BLaER1 (cell line): ENCODE measurements at regions not wholly inside any gene's neighbourhood (a gene's known extent, or its start where the extent isn't known, plus 50 kb on each side); places are given as distances from the start of the nearest gene placed in this dataset.

ENCODE experiments used
- H3K27ac ChIP-seq: shearing (Covaris generic); formaldehyde crosslinking; 2 replicates; pipeline ENCODE4 v1.8.1; 2022
- H3K27me3 ChIP-seq: shearing (Covaris generic); formaldehyde crosslinking; 2 replicates; pipeline ENCODE4 v1.8.1; 2022
- H3K36me3 ChIP-seq: shearing (Covaris generic); formaldehyde crosslinking; 2 replicates; pipeline ENCODE4 v1.8.1; 2022
- H3K4me1 ChIP-seq: shearing (Covaris generic); formaldehyde crosslinking; 2 replicates; pipeline ENCODE4 v1.8.1; 2022
- H3K4me2 ChIP-seq: shearing (Covaris generic); formaldehyde crosslinking; 2 replicates; pipeline ENCODE4 v1.8.1; 2022
- H3K4me3 ChIP-seq: shearing (Covaris generic); formaldehyde crosslinking; 2 replicates; pipeline ENCODE4 v1.8.1; 2022
- H3K9ac ChIP-seq: shearing (Covaris generic); formaldehyde crosslinking; 2 replicates; pipeline ENCODE4 v1.8.1; 2022
- H3K9me3 ChIP-seq: shearing (Covaris generic); formaldehyde crosslinking; 2 replicates; pipeline ENCODE4 v1.8.1; 2022
- H4K20me1 ChIP-seq: shearing (Covaris generic); formaldehyde crosslinking; 2 replicates; pipeline ENCODE4 v1.8.1; 2022
- Cebpa-rat ChIP-seq: shearing (Covaris generic); IDR thresholded peaks from 2 replicates; pipeline ENCODE4 v1.8.1; 2022

- no peaks in the 10 kb centered on the region for H3K4me1 ChIP-seq
- H3K9me3 ChIP-seq, result no peaks in the 10 kb centered on the region
- H4K20me1 ChIP-seq, result no peaks in the 10 kb centered on the region
- H3K4me2 ChIP-seq, result no peak overlapping the region
- no peak overlapping the region for H3K9ac ChIP-seq
- no peak for TF ChIP-seq Cebpa-rat
- no peak overlapping the region for H3K4me3 ChIP-seq
- H3K27ac ChIP-seq, result no peak overlapping the region
- H3K27me3 ChIP-seq, result no peaks in the 10 kb centered on the region
- H3K36me3 ChIP-seq, result no peaks in the 10 kb centered on the region
Measured at GRCh38 chr13:33438918-33439317, 153.4 kb upstream of the STARD13 start.

GRCh38 chr13:33441015-33441414 is 155.5 kb upstream of the STARD13 start:
- H3K4me2 ChIP-seq, result no peak overlapping the region
- no peak overlapping the region for H3K27ac ChIP-seq
- H3K27me3 ChIP-seq, result no peaks in the 10 kb centered on the region
- H3K9me3 ChIP-seq, result no peaks in the 10 kb centered on the region
- no peaks in the 10 kb centered on the region for H3K4me1 ChIP-seq
- TF ChIP-seq Cebpa-rat, result no peak
- H3K36me3 ChIP-seq, result no peaks in the 10 kb centered on the region
- H3K4me3 ChIP-seq, result no peak overlapping the region
- H3K9ac ChIP-seq, result no peak overlapping the region
- H4K20me1 ChIP-seq, result no peaks in the 10 kb centered on the region

GRCh38 chr13:33445024-33445423 is 159.5 kb upstream of the STARD13 start:
- TF ChIP-seq Cebpa-rat, result no peak
- H4K20me1 ChIP-seq, result no peaks in the 10 kb centered on the region
- no peaks in the 10 kb centered on the region for H3K27me3 ChIP-seq
- H3K4me2 ChIP-seq, result no peak overlapping the region
- no peaks in the 10 kb centered on the region for H3K36me3 ChIP-seq
- no peaks in the 10 kb centered on the region for H3K4me1 ChIP-seq
- no peak overlapping the region for H3K9ac ChIP-seq
- no peaks in the 10 kb centered on the region for H3K9me3 ChIP-seq
- H3K4me3 ChIP-seq, result no peak overlapping the region
- no peak overlapping the region for H3K27ac ChIP-seq

DNA sequence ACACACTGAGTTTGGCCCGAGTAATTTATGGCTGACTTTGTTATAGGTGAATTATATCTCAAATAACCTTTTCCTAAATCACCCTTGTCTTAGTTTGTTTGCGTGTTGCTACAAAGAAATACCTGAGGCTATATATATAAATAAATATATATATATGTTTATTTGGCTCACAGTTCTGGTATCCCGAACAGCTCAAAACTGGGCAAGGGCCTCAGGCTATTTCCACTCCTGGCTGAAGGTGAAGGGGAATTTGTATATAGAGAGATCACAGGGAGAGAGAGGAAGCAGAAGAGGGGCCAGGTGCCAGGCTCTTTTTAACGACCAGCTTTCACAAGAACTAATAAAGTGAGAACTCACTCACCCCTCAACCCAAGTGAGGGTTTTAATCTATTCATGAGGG is 159.9 kb upstream of the STARD13 start:
- H3K27me3 ChIP-seq, result no peaks in the 10 kb centered on the region
- no peak overlapping the region for H3K4me3 ChIP-seq
- H3K4me2 ChIP-seq, result no peak overlapping the region
- no peak overlapping the region for H3K9ac ChIP-seq
- no peaks in the 10 kb centered on the region for H3K4me1 ChIP-seq
- H4K20me1 ChIP-seq, result no peaks in the 10 kb centered on the region
- no peak overlapping the region for H3K27ac ChIP-seq
- no peaks in the 10 kb centered on the region for H3K36me3 ChIP-seq
- no peak for TF ChIP-seq Cebpa-rat
- H3K9me3 ChIP-seq, result no peaks in the 10 kb centered on the region

DNA sequence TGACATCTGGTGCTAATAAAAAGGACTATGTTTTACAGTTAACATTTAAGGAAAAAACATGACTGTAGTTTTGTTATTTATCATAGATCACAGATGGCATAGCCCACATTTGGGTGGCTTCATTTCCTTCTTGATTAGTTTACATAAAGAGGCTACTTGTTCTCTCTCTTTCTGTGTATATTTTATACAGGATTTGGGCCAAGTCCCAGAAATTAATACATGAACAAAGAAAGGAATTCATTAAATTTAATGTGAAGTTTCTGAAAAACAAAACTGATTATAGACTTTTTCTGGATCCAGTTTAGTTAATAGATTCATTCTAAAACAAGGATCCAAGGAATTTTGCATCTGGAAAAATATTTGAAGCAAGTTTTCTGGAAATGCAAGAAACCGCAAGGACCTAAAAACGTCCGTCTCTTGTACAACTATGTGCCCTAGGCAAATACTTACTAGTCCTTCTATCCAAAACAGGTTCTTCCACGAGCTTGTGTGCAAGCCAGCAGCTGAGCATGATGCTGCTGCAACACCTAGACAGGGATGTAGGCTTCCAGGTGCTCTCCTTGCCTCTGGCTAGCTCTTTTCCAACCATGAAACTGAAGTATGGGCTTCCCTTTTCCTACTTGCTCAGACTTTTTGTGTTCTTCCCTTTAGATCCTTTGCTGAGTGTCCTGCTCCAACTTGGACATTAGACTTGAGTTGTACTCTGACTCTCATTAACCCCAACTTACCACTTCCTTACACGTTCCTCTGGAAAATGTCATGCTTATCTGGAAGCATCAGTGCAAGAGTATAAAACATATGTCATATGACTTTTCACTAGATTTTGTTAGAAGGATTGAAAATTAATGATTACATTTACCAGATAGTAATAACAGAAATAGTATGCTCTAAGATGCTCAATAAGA is 161.5 kb upstream of the STARD13 start:
- no peak overlapping the region for H3K4me2 ChIP-seq
- no peak for TF ChIP-seq Cebpa-rat

GRCh38 chr13:33448889-33449288 is 163.3 kb upstream of the STARD13 start:
- no peak overlapping the region for H3K4me3 ChIP-seq
- no peaks in the 10 kb centered on the region for H3K9me3 ChIP-seq
- H4K20me1 ChIP-seq, result no peaks in the 10 kb centered on the region
- H3K9ac ChIP-seq, result no peak overlapping the region
- no peak overlapping the region for H3K27ac ChIP-seq
- no peaks in the 10 kb centered on the region for H3K36me3 ChIP-seq
- no peaks in the 10 kb centered on the region for H3K4me1 ChIP-seq
- TF ChIP-seq Cebpa-rat, result no peak
- no peaks in the 10 kb centered on the region for H3K27me3 ChIP-seq
- H3K4me2 ChIP-seq, result no peak overlapping the region

More for the DNA sequence above, 161.5 kb upstream of the STARD13 start:
- no peak overlapping the region for H3K9ac ChIP-seq
- no peaks in the 10 kb centered on the region for H3K36me3 ChIP-seq
- H3K27ac ChIP-seq, result no peak overlapping the region
- no peaks in the 10 kb centered on the region for H3K4me1 ChIP-seq
- H3K27me3 ChIP-seq, result no peaks in the 10 kb centered on the region
- H3K4me3 ChIP-seq, result no peak overlapping the region
- no peaks in the 10 kb centered on the region for H4K20me1 ChIP-seq
- no peaks in the 10 kb centered on the region for H3K9me3 ChIP-seq

GRCh38 chr13:33450956-33451709 is 165.6 kb upstream of the STARD13 start:
- TF ChIP-seq Cebpa-rat, result no peak
- Histone ChIP-seq H3K9me3 (no peaks in the 10 kb centered on the region), H3K36me3 (no peaks in the 10 kb centered on the region), H3K4me3 (no peak overlapping the region), H3K4me2 (no peak overlapping the region), H4K20me1 (no peaks in the 10 kb centered on the region), H3K9ac (no peak overlapping the region), H3K27ac (no peak overlapping the region), H3K4me1 (no peaks in the 10 kb centered on the region), H3K27me3 (no peaks in the 10 kb centered on the region)

- H3K9me3 ChIP-seq, result no peaks in the 10 kb centered on the region
- TF ChIP-seq Cebpa-rat, result no peak
- H3K27me3 ChIP-seq, result no peaks in the 10 kb centered on the region
- H3K9ac ChIP-seq, result no peak overlapping the region
- H3K4me1 ChIP-seq, result no peaks in the 10 kb centered on the region
- H4K20me1 ChIP-seq, result no peaks in the 10 kb centered on the region
- H3K4me2 ChIP-seq, result no peak overlapping the region
- H3K4me3 ChIP-seq, result no peak overlapping the region
- H3K27ac ChIP-seq, result no peak overlapping the region
- H3K36me3 ChIP-seq, result no peaks in the 10 kb centered on the region
Measured at GRCh38 chr13:33452873-33453517, 167.4 kb upstream of the STARD13 start.

- no peak for TF ChIP-seq Cebpa-rat
- no peaks in the 10 kb centered on the region for H3K36me3 ChIP-seq
- H3K4me3 ChIP-seq, result no peak overlapping the region
- no peaks in the 10 kb centered on the region for H3K4me1 ChIP-seq
- H3K27ac ChIP-seq, result no peak overlapping the region
- H3K9me3 ChIP-seq, result no peaks in the 10 kb centered on the region
- no peaks in the 10 kb centered on the region for H4K20me1 ChIP-seq
- H3K4me2 ChIP-seq, result no peak overlapping the region
- no peaks in the 10 kb centered on the region for H3K27me3 ChIP-seq
- H3K9ac ChIP-seq, result no peak overlapping the region
Measured at GRCh38 chr13:33453936-33454335, 168.4 kb upstream of the STARD13 start.
